Smooth muscle cell (in vitro differentiated cells): ENCODE measurements at regions not wholly inside any gene's neighbourhood (a gene's known extent, or its start where the extent isn't known, plus 50 kb on each side); places are given as distances from the start of the nearest gene placed in this dataset.

Experiments used
- DNase-seq: peaks from one replicate; lab custom pipeline; 2025; ENCODE audit not compliant: unreplicated experiment; lab: John Stamatoyannopoulos, UW
- H2AFZ ChIP-seq: fragments of 200-600 bp; sonication (generic); 2 replicates; pipeline ENCODE4 v1.6.0; 2016; ENCODE audit warnings: antibody characterized with exemption, low read depth, mild to moderate bottlenecking
- H3F3A ChIP-seq: fragments of 200-600 bp; sonication (generic); 2 replicates; pipeline ENCODE4 v1.6.0; 2017; ENCODE audit warnings: antibody characterized with exemption, low read depth
- H3K27ac ChIP-seq: fragments of 200-600 bp; sonication (generic); 2 replicates; pipeline ENCODE4 v1.5.1; 2016; ENCODE audit warnings: low read depth, mild to moderate bottlenecking
- H3K27me3 ChIP-seq: fragments of 200-600 bp; sonication (generic); 2 replicates; pipeline ENCODE4 v1.6.1; 2016; ENCODE audit warnings: low read depth, mild to moderate bottlenecking
- H3K36me3 ChIP-seq: fragments of 200-600 bp; sonication (generic); 2 replicates; pipeline ENCODE4 v1.5.1; 2016; ENCODE audit warnings: low read depth
- H3K4me1 ChIP-seq: fragments of 200-600 bp; sonication (generic); 2 replicates; pipeline ENCODE4 v1.5.1; 2016; ENCODE audit warnings: low read depth
- H3K4me2 ChIP-seq: fragments of 200-600 bp; sonication (generic); 2 replicates; pipeline ENCODE4 v1.6.0; 2016; ENCODE audit warnings: mild to moderate bottlenecking
- H3K4me3 ChIP-seq: fragments of 200-600 bp; sonication (generic); 2 replicates; pipeline ENCODE4 v1.5.1; 2016; ENCODE audit warnings: mild to moderate bottlenecking
- H3K79me2 ChIP-seq: fragments of 200-600 bp; sonication (generic); 2 replicates; pipeline ENCODE4 v1.6.0; 2016; ENCODE audit warnings: low read depth, mild to moderate bottlenecking
- H3K9ac ChIP-seq: fragments of 200-600 bp; sonication (generic); 2 replicates; pipeline ENCODE4 v1.6.0; 2016; ENCODE audit warnings: low read depth
- H3K9me3 ChIP-seq: fragments of 200-600 bp; sonication (generic); replicated peaks from 2 replicates; pipeline ENCODE4 v1.5.1; 2016; ENCODE audit warnings: low read depth
- H4K20me1 ChIP-seq: fragments of 200-600 bp; sonication (generic); 2 replicates; pipeline ENCODE4 v1.6.0; 2016; ENCODE audit warnings: low read depth
- WGBS: methylation state at CpG from one replicate; pipeline ENCODE4 v1.1.7; 2016; ENCODE audit warnings: low lambda C conversion rate; 5-methylcytosine and 5-hydroxymethylcytosine counted together
- TF ChIP-seq, protein P1 (sequence below): fragments of 200-600 bp; sonication (generic); IDR thresholded peaks from 2 replicates; pipeline ENCODE4 v1.5.1; 2017; ENCODE audit warnings: borderline replicate concordance, mild to moderate bottlenecking, antibody characterized with exemption; ENCODE audit not compliant: insufficient read depth, poor library complexity, severe bottlenecking

DNA sequence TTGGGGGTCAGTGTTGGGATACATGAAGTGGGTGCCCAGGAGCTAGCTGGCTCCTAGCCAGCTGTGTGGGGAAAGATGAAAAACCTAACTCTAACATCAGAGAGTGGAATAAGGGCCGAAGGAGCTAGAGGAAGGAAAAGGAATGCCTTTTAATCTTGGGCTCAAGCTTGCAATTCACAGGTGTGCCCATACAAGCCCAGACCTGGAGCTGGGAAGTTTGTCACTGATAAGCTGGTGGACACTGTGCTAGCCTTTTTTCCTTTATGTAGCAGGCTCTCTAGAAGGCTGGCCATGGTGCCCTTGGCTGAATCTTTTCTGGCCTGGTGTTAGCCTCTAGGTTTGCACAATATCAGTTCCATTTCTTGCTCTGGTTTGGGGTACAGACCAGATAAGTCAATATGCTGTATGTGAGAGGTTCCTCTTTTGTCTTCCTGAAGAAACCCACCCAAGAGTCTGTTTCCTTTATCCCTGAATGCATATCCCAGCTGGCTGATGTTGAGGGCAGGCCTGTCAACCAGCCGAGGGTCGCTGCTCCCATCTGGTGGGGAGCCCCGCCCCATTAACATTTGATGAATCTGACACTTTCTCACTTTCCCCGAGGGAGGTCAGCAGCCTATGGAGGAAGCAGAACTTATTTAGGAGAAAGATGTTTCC lies 92.4 kb upstream of the CXCL14 start:
- no peak overlapping the region for H3K4me3 ChIP-seq
- no peak overlapping the region for H3K4me2 ChIP-seq
- H3K9me3 ChIP-seq, result no peaks in the 10 kb centered on the region
- TF ChIP-seq, protein P1, sequence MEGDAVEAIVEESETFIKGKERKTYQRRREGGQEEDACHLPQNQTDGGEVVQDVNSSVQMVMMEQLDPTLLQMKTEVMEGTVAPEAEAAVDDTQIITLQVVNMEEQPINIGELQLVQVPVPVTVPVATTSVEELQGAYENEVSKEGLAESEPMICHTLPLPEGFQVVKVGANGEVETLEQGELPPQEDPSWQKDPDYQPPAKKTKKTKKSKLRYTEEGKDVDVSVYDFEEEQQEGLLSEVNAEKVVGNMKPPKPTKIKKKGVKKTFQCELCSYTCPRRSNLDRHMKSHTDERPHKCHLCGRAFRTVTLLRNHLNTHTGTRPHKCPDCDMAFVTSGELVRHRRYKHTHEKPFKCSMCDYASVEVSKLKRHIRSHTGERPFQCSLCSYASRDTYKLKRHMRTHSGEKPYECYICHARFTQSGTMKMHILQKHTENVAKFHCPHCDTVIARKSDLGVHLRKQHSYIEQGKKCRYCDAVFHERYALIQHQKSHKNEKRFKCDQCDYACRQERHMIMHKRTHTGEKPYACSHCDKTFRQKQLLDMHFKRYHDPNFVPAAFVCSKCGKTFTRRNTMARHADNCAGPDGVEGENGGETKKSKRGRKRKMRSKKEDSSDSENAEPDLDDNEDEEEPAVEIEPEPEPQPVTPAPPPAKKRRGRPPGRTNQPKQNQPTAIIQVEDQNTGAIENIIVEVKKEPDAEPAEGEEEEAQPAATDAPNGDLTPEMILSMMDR, result no peak
- DNase-seq, result no peak
- H3K4me1 ChIP-seq, result no peaks in the 10 kb centered on the region
- H3K27me3 ChIP-seq, result no peaks in the 10 kb centered on the region
- no peaks in the 10 kb centered on the region for H3K79me2 ChIP-seq
- no peak overlapping the region for H3K9ac ChIP-seq
- no peaks in the 10 kb centered on the region for H3F3A ChIP-seq
- H4K20me1 ChIP-seq, result no peaks in the 10 kb centered on the region
- H3K36me3 ChIP-seq, result no peaks in the 10 kb centered on the region
- WGBS, result 79% methylated on average over 5 of the region's 5 CpGs
- H2AFZ ChIP-seq, result no peak overlapping the region
- no peak overlapping the region for H3K27ac ChIP-seq

GRCh38 chr5:135670588-135670987 lies 91.8 kb upstream of the CXCL14 start:
- Histone ChIP-seq H3K27me3 (no peaks in the 10 kb centered on the region), H3K4me1 (no peaks in the 10 kb centered on the region), H3K9ac (no peak overlapping the region), H3K79me2 (no peaks in the 10 kb centered on the region), H2AFZ (no peak overlapping the region), H3K4me2 (no peak overlapping the region), H3K4me3 (no peak overlapping the region), H3K9me3 (no peaks in the 10 kb centered on the region), H4K20me1 (no peaks in the 10 kb centered on the region), H3F3A (no peaks in the 10 kb centered on the region), H3K36me3 (no peaks in the 10 kb centered on the region), H3K27ac (no peak overlapping the region)
- 56% methylated on average over 6 of the region's 6 CpGs for WGBS
- no peak for DNase-seq
- TF ChIP-seq, protein P1, result no peak

DNA sequence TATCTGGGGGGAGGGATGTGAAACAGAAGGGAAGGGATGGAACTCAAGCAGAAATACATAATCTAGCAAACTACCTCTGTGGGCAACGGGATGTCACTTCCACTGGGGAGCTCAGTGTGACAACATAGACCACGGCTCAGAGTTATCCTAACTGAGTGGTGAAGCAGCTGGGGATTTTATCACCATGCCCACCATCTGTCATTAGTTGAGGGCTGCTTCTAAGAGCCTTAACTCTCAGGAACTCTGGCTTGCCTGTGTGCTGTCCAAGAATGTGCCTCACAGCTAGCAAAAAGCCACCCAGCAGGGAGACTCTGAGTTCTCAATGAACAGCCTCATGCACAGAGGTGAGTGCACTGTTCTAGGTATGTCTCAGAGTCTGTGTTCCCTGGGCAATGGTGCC lies 90.6 kb upstream of the CXCL14 start:
- TF ChIP-seq, protein P1, result no peak
- 59% methylated on average over 2 of the region's 2 CpGs for WGBS
- H2AFZ ChIP-seq, result no peak overlapping the region

GRCh38 chr5:135667673-135668072 lies 88.9 kb upstream of the CXCL14 start:
- TF ChIP-seq, protein P1, result no peak
- no peak overlapping the region for H3K9ac ChIP-seq
- H3K4me3 ChIP-seq, result no peak overlapping the region
- H3K36me3 ChIP-seq, result no peaks in the 10 kb centered on the region
- no peaks in the 10 kb centered on the region for H4K20me1 ChIP-seq
- H3F3A ChIP-seq, result no peaks in the 10 kb centered on the region
- 85% methylated on average over 2 of the region's 2 CpGs for WGBS
- H3K27me3 ChIP-seq, result no peaks in the 10 kb centered on the region
- H3K4me2 ChIP-seq, result no peak overlapping the region
- no peak overlapping the region for H3K27ac ChIP-seq
- no peak overlapping the region for H2AFZ ChIP-seq
- DNase-seq, result no peak
- no peaks in the 10 kb centered on the region for H3K4me1 ChIP-seq
- no peaks in the 10 kb centered on the region for H3K9me3 ChIP-seq
- H3K79me2 ChIP-seq, result no peaks in the 10 kb centered on the region

More for the DNA sequence above, 90.6 kb upstream of the CXCL14 start:
- Histone ChIP-seq H3K4me2 (no peak overlapping the region), H3K9me3 (no peaks in the 10 kb centered on the region), H3K9ac (no peak overlapping the region), H3K4me3 (no peak overlapping the region), H3K79me2 (no peaks in the 10 kb centered on the region), H3K36me3 (no peaks in the 10 kb centered on the region), H3K27me3 (no peaks in the 10 kb centered on the region), H4K20me1 (no peaks in the 10 kb centered on the region), H3K27ac (no peak overlapping the region), H3F3A (no peaks in the 10 kb centered on the region), H3K4me1 (no peaks in the 10 kb centered on the region)
- no peak for DNase-seq
